ENCODE measurements at regions not wholly inside any gene's neighbourhood (a gene's known extent, or its start where the extent isn't known, plus 50 kb on each side); places are given as distances from the start of the nearest gene placed in this dataset.

DNA sequence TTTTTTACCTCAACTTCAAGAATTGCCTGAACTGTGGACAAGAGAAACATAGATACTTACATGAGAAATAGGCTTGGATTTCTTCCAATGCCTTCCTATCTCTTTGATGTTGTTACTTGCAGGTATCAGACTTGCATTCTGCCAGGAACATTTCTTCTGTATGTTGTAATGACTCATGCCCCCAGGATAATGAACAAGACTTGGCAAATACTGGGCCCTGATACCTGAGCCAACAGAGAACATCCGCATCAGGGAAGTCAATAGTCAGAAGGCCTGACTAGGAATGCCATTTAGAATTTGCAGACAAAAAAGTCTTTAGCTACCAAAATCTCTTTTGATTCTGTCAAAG is 273.7 kb upstream of the KIRREL3 start:
- TF ChIP-seq, protein P1, sequence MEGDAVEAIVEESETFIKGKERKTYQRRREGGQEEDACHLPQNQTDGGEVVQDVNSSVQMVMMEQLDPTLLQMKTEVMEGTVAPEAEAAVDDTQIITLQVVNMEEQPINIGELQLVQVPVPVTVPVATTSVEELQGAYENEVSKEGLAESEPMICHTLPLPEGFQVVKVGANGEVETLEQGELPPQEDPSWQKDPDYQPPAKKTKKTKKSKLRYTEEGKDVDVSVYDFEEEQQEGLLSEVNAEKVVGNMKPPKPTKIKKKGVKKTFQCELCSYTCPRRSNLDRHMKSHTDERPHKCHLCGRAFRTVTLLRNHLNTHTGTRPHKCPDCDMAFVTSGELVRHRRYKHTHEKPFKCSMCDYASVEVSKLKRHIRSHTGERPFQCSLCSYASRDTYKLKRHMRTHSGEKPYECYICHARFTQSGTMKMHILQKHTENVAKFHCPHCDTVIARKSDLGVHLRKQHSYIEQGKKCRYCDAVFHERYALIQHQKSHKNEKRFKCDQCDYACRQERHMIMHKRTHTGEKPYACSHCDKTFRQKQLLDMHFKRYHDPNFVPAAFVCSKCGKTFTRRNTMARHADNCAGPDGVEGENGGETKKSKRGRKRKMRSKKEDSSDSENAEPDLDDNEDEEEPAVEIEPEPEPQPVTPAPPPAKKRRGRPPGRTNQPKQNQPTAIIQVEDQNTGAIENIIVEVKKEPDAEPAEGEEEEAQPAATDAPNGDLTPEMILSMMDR (IDR thresholded peaks at IDR 0.05) = no peak
- Histone ChIP-seq H3K27me3 (no peaks in the 10 kb centered on the region), H3K9me3 (no peaks in the 10 kb centered on the region), H3K4me3 (no peak overlapping the region), H3K4me1 (no peaks in the 10 kb centered on the region), H3K27ac (no peak overlapping the region), H3K36me3 (no peaks in the 10 kb centered on the region)
- intact Hi-C loops (cut with DNase I) = no loop called here
- DNase-seq (ENCODE audit: low spot score in 2 of 2) = no peak

DNA sequence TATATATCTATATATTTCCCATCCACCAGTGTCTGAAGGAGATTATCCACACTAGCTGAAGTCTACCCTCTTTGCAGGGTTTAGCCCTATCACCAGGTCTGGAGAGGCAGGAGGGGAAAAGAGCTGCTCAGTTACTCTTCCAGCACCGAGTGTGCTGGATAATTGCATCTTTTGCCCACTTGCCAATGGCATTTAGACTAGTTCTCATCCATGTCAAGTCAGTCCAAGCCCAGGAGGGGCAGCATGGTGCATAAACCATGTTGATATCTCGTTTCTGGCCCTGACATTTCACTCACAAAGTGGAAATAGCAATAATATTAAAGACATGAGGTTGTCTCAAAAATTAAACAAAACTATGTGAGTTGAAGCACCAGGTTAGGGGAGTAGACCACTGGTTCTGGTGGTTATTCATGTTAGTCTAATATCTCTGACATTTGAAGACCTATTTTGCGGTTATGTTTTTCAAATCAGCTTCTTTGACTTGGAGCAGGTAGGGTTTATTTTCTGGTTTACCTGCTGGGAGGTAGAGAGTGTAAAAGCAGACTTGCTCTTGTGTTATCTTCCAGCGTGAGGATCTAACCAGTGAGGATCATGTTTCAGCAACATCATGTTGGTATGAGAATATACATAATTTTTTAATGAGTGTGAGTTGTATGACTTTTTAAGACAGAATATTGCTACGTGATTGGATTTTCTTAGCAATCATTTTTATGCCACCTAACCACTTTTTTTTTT is 273.2 kb upstream of the KIRREL3 start:
- DNase-seq (ENCODE audit: low spot score in 2 of 2) = no peak
- Histone ChIP-seq H3K36me3 (no peaks in the 10 kb centered on the region), H3K4me1 (no peaks in the 10 kb centered on the region), H3K4me3 (no peak overlapping the region), H3K27me3 (no peaks in the 10 kb centered on the region), H3K9me3 (no peaks in the 10 kb centered on the region), H3K27ac (no peak overlapping the region)
- intact Hi-C loops (cut with DNase I) = no loop called here
- TF ChIP-seq, protein P1 (IDR thresholded peaks at IDR 0.05) = no peak

DNA sequence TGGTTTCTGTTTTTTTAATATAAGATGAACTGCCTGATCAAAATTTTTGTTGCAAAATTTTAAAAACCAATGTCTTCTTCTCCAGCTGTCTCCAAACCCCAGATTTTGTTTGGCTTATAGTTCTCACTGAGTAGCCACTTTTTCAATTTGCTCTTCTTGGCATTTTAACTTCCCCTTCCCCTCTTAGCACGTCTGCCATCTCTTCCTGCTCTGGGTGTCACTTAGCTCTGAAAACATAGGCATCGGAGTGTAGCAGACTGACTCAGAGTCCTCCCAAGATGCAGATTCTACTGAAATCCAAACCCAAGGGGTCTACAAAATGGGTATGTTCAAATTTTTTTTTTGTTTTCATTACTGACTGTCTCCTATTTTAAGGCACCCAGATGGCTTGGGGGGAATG is 270.3 kb upstream of the KIRREL3 start:
- H3K27ac ChIP-seq = no peak overlapping the region
- DNase-seq (ENCODE audit: low spot score in 2 of 2) = no peak
- no peaks in the 10 kb centered on the region for H3K4me1 ChIP-seq
- no peaks in the 10 kb centered on the region for H3K27me3 ChIP-seq
- intact Hi-C loops (cut with DNase I) = no loop called here
- TF ChIP-seq, protein P1 (IDR thresholded peaks at IDR 0.05) = no peak
- no peak overlapping the region for H3K4me3 ChIP-seq
- H3K36me3 ChIP-seq = no peaks in the 10 kb centered on the region
- no peaks in the 10 kb centered on the region for H3K9me3 ChIP-seq

DNA sequence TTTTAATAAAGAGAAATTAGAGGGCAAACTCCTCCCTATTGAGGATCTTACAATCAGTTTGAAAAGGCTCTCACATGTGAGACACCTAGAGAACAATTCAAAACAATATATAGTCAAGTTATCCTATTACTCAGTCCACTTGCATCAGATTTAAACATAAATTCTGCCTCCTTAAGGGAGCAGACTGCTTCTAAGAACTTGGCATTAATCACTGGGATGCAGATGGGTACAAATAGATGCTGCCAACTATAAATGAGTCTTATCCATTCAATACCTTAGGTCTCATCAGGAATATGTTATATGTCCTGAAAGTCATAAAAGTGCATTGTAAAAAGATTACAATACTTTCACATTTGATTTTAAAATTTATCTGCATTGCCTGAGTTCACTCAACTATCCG is 269.3 kb upstream of the KIRREL3 start:
- Histone ChIP-seq H3K4me3 (no peak overlapping the region), H3K4me1 (no peaks in the 10 kb centered on the region), H3K27ac (no peak overlapping the region), H3K36me3 (no peaks in the 10 kb centered on the region), H3K27me3 (no peaks in the 10 kb centered on the region), H3K9me3 (no peaks in the 10 kb centered on the region)
- DNase-seq (ENCODE audit: low spot score in 2 of 2) = no peak
- intact Hi-C loops (cut with DNase I) = no loop called here
- TF ChIP-seq, protein P1 (IDR thresholded peaks at IDR 0.05) = no peak

DNA sequence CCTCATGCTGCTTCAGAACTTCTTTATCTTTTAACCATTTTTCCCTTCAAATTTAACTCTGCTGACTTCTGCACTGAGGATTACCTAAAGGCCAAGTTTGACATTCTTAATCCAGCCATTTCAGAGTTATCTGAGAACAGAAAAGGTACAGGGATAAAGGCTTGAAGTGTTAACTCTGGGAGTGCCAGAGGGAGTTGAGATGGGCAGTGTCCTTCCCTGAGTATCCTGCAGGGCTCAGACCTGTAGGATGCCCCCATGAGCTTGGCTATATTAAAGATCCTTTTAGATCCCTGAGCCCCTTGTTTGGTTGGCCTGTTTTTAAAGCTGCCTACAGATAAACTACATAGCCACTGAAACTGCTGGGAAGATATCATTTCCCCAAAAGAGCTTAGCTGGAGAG is 268.4 kb upstream of the KIRREL3 start:
- no peak for DNase-seq (ENCODE audit: low spot score in 2 of 2)
- TF ChIP-seq, protein P1 (IDR thresholded peaks at IDR 0.05) = no peak
- intact Hi-C loops (cut with DNase I) = no loop called here

DNA sequence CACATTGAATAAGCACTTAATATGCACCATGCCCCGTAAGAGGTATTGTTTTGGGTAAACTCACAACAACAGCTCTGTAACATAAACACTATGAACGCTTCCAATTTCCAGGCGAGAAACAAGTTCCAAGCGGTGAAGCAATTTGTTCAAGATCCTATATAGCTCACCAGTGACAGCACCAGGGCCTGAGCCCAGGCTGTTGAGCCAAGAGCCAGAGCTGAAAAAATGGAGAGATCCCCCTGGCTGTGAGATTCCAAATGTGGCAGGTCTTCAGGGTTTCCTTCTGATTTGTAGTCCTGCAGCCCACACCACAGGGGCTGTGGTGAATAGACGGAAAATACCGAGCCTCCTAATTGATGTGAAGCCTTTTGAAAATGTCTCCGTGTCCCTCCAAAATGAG is 268.0 kb upstream of the KIRREL3 start:
- no peaks in the 10 kb centered on the region for H3K36me3 ChIP-seq
- no peak for DNase-seq (ENCODE audit: low spot score in 2 of 2)
- no peaks in the 10 kb centered on the region for H3K9me3 ChIP-seq
- TF ChIP-seq, protein P1 (IDR thresholded peaks at IDR 0.05) = no peak
- H3K4me1 ChIP-seq = no peaks in the 10 kb centered on the region
- H3K27me3 ChIP-seq = no peaks in the 10 kb centered on the region
- H3K27ac ChIP-seq = no peak overlapping the region
- intact Hi-C loops (cut with DNase I) = no loop called here
- no peak overlapping the region for H3K4me3 ChIP-seq

More for the DNA sequence above, 268.4 kb upstream of the KIRREL3 start:
- H3K9me3 ChIP-seq = no peaks in the 10 kb centered on the region
- no peak overlapping the region for H3K27ac ChIP-seq
- no peaks in the 10 kb centered on the region for H3K36me3 ChIP-seq
- H3K27me3 ChIP-seq = no peaks in the 10 kb centered on the region
- no peak overlapping the region for H3K4me3 ChIP-seq
- H3K4me1 ChIP-seq = no peaks in the 10 kb centered on the region
